ENCODE measurements at regions not wholly inside any gene's neighbourhood (a gene's known extent, or its start where the extent isn't known, plus 50 kb on each side); places are given as distances from the start of the nearest gene placed in this dataset.
"Not testable (repeated sequence)": the region's sequence is repeated elsewhere in the genome, so short reads cannot be mapped to it uniquely, and the experiment has no call there.

GRCh38 chr9:66820014-66820660, 80.4 kb upstream of the ZNF658 start:
- WGBS (ENCODE audit: low lambda C conversion rate): 11% methylated on average over 3 of the region's 5 CpGs
- H3K27ac ChIP-seq (ENCODE audit: low read depth in 2 of 2, low read length in 1 of 2); H3K4me2 ChIP-seq; DNase-seq; CTCF ChIA-PET; H3K36me3 ChIP-seq (replicated peaks in 1 of 2; ENCODE audit: control insufficient read depth in 1 of 2, insufficient read depth in 2 of 2, low read length in 1 of 2); H3K9me3 ChIP-seq; H3K27me3 ChIP-seq (ENCODE audit: insufficient read depth); H3K79me2 ChIP-seq (ENCODE audit: insufficient read depth); H3K9me2 ChIP-seq; H2AFZ ChIP-seq (ENCODE audit: low read depth); H3K4me3 ChIP-seq (ENCODE audit: low read depth in 2 of 2, low read length in 1 of 2); H3K4me1 ChIP-seq (ENCODE audit: control insufficient read depth in 1 of 2, insufficient read depth in 2 of 2, low read depth in 1 of 2, low read length in 1 of 2); H4K20me1 ChIP-seq (ENCODE audit: insufficient read depth); H3F3A ChIP-seq (replicated peaks; ENCODE audit: insufficient read depth); POLR2A ChIA-PET; H3K9ac ChIP-seq: not testable (repeated sequence)

GRCh38 chr9:66824169-66824568, 76.4 kb upstream of the ZNF658 start:
- H3K4me3 ChIP-seq (ENCODE audit: low read depth in 2 of 2, low read length in 1 of 2); H3K27ac ChIP-seq (ENCODE audit: low read depth in 2 of 2, low read length in 1 of 2); H2AFZ ChIP-seq (ENCODE audit: low read depth); CTCF ChIA-PET; H3K4me1 ChIP-seq (ENCODE audit: control insufficient read depth in 1 of 2, insufficient read depth in 2 of 2, low read depth in 1 of 2, low read length in 1 of 2); H3K9me2 ChIP-seq; H3F3A ChIP-seq (replicated peaks; ENCODE audit: insufficient read depth); H3K9me3 ChIP-seq; H3K4me2 ChIP-seq; H4K20me1 ChIP-seq (ENCODE audit: insufficient read depth); H3K9ac ChIP-seq; H3K27me3 ChIP-seq (ENCODE audit: insufficient read depth); H3K79me2 ChIP-seq (ENCODE audit: insufficient read depth); H3K36me3 ChIP-seq (replicated peaks in 1 of 2; ENCODE audit: control insufficient read depth in 1 of 2, insufficient read depth in 2 of 2, low read length in 1 of 2); POLR2A ChIA-PET; DNase-seq: not testable (repeated sequence)
- 36% methylated on average over 6 of the region's 6 CpGs for WGBS (ENCODE audit: low lambda C conversion rate)

- H3K4me1 ChIP-seq (ENCODE audit: control insufficient read depth in 1 of 2, insufficient read depth in 2 of 2, low read depth in 1 of 2, low read length in 1 of 2); H2AFZ ChIP-seq (ENCODE audit: low read depth); H4K20me1 ChIP-seq (ENCODE audit: insufficient read depth); DNase-seq; H3K4me2 ChIP-seq; CTCF ChIA-PET; H3K4me3 ChIP-seq (ENCODE audit: low read depth in 2 of 2, low read length in 1 of 2); H3K36me3 ChIP-seq (replicated peaks in 1 of 2; ENCODE audit: control insufficient read depth in 1 of 2, insufficient read depth in 2 of 2, low read length in 1 of 2); H3F3A ChIP-seq (replicated peaks; ENCODE audit: insufficient read depth); H3K9me3 ChIP-seq; H3K79me2 ChIP-seq (ENCODE audit: insufficient read depth); H3K9me2 ChIP-seq; H3K27ac ChIP-seq (ENCODE audit: low read depth in 2 of 2, low read length in 1 of 2); POLR2A ChIA-PET; H3K27me3 ChIP-seq (ENCODE audit: insufficient read depth); H3K9ac ChIP-seq: not testable (repeated sequence)
- WGBS (ENCODE audit: low lambda C conversion rate): 40% methylated on average over 8 of the region's 13 CpGs
Measured at GRCh38 chr9:66829853-66830252, 70.7 kb upstream of the ZNF658 start.

DNA sequence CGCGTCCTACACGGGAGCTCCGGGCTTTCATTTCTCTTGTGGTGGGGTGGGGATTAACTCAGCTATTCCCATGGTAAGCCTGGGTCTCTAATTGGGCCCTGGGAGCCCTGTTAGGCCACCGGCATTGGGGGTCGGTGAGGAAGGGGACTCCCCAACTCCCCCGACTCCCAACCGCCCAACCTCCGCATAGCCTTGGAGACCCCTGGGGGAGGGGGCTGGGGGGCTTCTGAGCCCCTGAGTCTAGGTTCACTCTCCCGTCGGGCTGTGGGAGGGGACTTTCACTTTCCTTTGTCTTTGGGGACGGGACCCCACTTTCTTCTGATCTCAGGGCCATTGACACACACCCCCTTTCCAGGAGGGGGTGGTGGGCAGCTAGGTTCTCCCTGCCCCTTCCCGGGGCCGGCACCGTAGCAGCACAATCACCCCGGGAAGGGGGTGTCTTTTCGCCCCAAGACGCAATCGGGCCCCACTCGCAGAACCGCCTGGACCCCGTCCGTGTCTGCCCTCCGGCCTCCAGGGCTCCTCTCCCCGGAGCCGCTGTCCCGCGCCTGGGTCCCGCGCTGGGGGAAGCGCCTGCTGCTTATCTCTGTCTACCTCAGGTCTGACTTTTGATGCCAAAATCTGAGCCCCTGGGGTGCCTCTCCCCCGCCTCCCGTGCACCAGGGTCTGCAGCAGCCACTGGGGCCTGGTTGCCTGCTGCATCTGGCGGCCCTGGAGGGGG, 69.6 kb upstream of the ZNF658 start:
- H3K27ac ChIP-seq (ENCODE audit: low read depth in 2 of 2, low read length in 1 of 2); H2AFZ ChIP-seq (ENCODE audit: low read depth); H3K9ac ChIP-seq; H3K4me2 ChIP-seq; H3K4me1 ChIP-seq (ENCODE audit: control insufficient read depth in 1 of 2, insufficient read depth in 2 of 2, low read depth in 1 of 2, low read length in 1 of 2); CTCF ChIA-PET; H3K79me2 ChIP-seq (ENCODE audit: insufficient read depth); H3K9me2 ChIP-seq; POLR2A ChIA-PET; H3K9me3 ChIP-seq; H4K20me1 ChIP-seq (ENCODE audit: insufficient read depth); H3F3A ChIP-seq (replicated peaks; ENCODE audit: insufficient read depth); H3K36me3 ChIP-seq (replicated peaks in 1 of 2; ENCODE audit: control insufficient read depth in 1 of 2, insufficient read depth in 2 of 2, low read length in 1 of 2); H3K27me3 ChIP-seq (ENCODE audit: insufficient read depth); H3K4me3 ChIP-seq (ENCODE audit: low read depth in 2 of 2, low read length in 1 of 2); DNase-seq: not testable (repeated sequence)
- 70% methylated on average over 9 of the region's 34 CpGs for WGBS (ENCODE audit: low lambda C conversion rate)

DNA sequence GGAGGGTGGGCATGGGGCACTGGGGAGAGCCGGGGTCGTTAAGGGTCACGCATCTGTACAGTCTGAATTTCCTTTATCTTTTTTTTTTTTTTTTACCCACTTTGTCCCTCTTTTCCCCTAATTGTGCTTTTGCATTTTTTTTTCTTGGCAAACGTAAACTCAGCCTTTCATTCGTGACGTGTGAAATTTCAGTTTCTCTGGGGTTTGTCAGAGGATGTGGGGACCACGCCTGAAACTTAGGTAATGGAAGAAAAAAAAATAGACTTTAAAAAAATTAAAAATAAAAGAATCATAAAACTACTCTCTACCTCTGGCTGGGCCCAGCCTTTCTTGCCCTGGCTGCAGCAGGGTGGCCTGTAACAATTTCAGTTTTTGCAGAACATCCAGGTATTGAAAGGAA, 68.3 kb upstream of the ZNF658 start:
- H3K79me2 ChIP-seq (ENCODE audit: insufficient read depth); H3K9me2 ChIP-seq; H3K4me2 ChIP-seq; H4K20me1 ChIP-seq (ENCODE audit: insufficient read depth); H3K36me3 ChIP-seq (replicated peaks in 1 of 2; ENCODE audit: control insufficient read depth in 1 of 2, insufficient read depth in 2 of 2, low read length in 1 of 2); H3K9ac ChIP-seq; CTCF ChIA-PET; H3K4me1 ChIP-seq (ENCODE audit: control insufficient read depth in 1 of 2, insufficient read depth in 2 of 2, low read depth in 1 of 2, low read length in 1 of 2); H3K27me3 ChIP-seq (ENCODE audit: insufficient read depth); DNase-seq; H3K27ac ChIP-seq (ENCODE audit: low read depth in 2 of 2, low read length in 1 of 2); H3K4me3 ChIP-seq (ENCODE audit: low read depth in 2 of 2, low read length in 1 of 2); POLR2A ChIA-PET; H3K9me3 ChIP-seq; H2AFZ ChIP-seq (ENCODE audit: low read depth); H3F3A ChIP-seq (replicated peaks; ENCODE audit: insufficient read depth): not testable (repeated sequence)
- 31% methylated on average over 7 of the region's 7 CpGs for WGBS (ENCODE audit: low lambda C conversion rate)

DNA sequence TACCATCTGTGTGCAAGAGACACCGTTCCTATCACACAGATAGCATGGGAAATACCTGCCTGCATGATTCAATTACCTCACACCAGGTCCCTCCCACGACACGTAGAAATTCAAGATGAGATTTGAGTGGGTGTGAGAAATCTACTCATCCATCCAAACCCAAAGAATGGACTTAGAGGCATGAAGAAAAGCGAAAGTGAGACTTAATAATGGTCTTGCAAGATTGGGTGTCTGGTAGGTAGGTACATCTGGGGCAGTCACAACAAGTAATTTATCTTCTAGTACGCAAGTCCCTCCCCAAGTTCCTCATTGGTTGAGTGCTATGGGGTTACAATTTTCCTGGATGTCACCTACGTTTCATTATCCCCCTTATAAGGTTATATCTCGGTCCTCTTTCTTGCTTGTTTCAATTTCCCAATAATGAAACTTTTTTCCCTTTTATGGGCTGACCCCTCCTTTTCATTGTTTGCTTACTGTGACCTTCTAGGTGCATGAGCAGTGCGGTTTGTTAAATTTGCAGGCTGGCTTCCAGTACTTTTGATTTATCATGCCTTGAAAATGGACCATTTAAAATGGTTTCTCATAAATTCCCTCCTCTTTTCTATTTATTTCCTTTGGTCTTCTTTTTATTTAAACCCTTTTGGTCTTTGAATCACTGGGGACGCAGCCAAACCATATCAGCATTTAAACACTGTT, 63.1 kb upstream of the ZNF658 start:
- H3K27me3 ChIP-seq (ENCODE audit: insufficient read depth); CTCF ChIA-PET; POLR2A ChIA-PET; H2AFZ ChIP-seq (ENCODE audit: low read depth); H3K4me2 ChIP-seq; H4K20me1 ChIP-seq (ENCODE audit: insufficient read depth); DNase-seq; H3K4me3 ChIP-seq (ENCODE audit: low read depth in 2 of 2, low read length in 1 of 2); H3K4me1 ChIP-seq (ENCODE audit: control insufficient read depth in 1 of 2, insufficient read depth in 2 of 2, low read depth in 1 of 2, low read length in 1 of 2); H3K36me3 ChIP-seq (replicated peaks in 1 of 2; ENCODE audit: control insufficient read depth in 1 of 2, insufficient read depth in 2 of 2, low read length in 1 of 2); H3K9ac ChIP-seq; H3F3A ChIP-seq (replicated peaks; ENCODE audit: insufficient read depth); H3K27ac ChIP-seq (ENCODE audit: low read depth in 2 of 2, low read length in 1 of 2); H3K9me2 ChIP-seq; H3K79me2 ChIP-seq (ENCODE audit: insufficient read depth); H3K9me3 ChIP-seq: not testable (repeated sequence)
- 16% methylated on average over 3 of the region's 9 CpGs for WGBS (ENCODE audit: low lambda C conversion rate)

Data from SK-N-SH (cell line).